ENCODE measurements at regions not wholly inside any gene's neighbourhood (a gene's known extent, or its start where the extent isn't known, plus 50 kb on each side); places are given as distances from the start of the nearest gene placed in this dataset.
"Not testable (repeated sequence)": the region's sequence is repeated elsewhere in the genome, so short reads cannot be mapped to it uniquely, and the experiment has no call there.

- peak; percentile 38 for DNase-seq
Observed at GRCh38 chr3:177807150-177807875, 610.0 kb upstream of the TBL1XR1 start.

GRCh38 chr3:177808928-177809478, 611.7 kb upstream of the TBL1XR1 start:
- not testable (repeated sequence) for DNase-seq

GRCh38 chr3:177810162-177810623, 612.9 kb upstream of the TBL1XR1 start:
- DNase-seq = peak; percentile 97

- no peak for DNase-seq
Observed at GRCh38 chr3:177811112-177811511, 613.8 kb upstream of the TBL1XR1 start.

GRCh38 chr3:177811835-177812234, 614.6 kb upstream of the TBL1XR1 start:
- peak; percentile 17 for DNase-seq

GRCh38 chr3:177812492-177812891, 615.2 kb upstream of the TBL1XR1 start:
- no peak for DNase-seq

- no peak for DNase-seq
Observed at GRCh38 chr3:177813322-177813721, 616.0 kb upstream of the TBL1XR1 start.

GRCh38 chr3:177816667-177817208, 619.5 kb upstream of the TBL1XR1 start:
- peak; percentile 49 for DNase-seq

GRCh38 chr3:177817751-177818150, 620.5 kb upstream of the TBL1XR1 start:
- DNase-seq = no peak

- DNase-seq = no peak
Observed at GRCh38 chr3:177818712-177819240, 621.5 kb upstream of the TBL1XR1 start.

GRCh38 chr3:177820683-177821316, 623.5 kb upstream of the TBL1XR1 start:
- no peak for DNase-seq

GRCh38 chr3:177822681-177823096, 625.4 kb upstream of the TBL1XR1 start:
- no peak for DNase-seq

GRCh38 chr3:177823701-177824189, 626.5 kb upstream of the TBL1XR1 start:
- DNase-seq = no peak

- peak; percentile 83 for DNase-seq
Observed at GRCh38 chr3:177824190-177824786, 627.0 kb upstream of the TBL1XR1 start.

GRCh38 chr3:177824841-177825240, 627.6 kb upstream of the TBL1XR1 start:
- DNase-seq = no peak

GRCh38 chr3:177826253-177826652, 629.0 kb upstream of the TBL1XR1 start:
- no peak for DNase-seq

GRCh38 chr3:177827511-177828207, 630.4 kb upstream of the TBL1XR1 start:
- DNase-seq = peak; percentile 84

- no peak for DNase-seq
Observed at GRCh38 chr3:177828208-177828565, 630.9 kb upstream of the TBL1XR1 start.

GRCh38 chr3:177830411-177830849, 633.1 kb upstream of the TBL1XR1 start:
- peak; percentile 95 for DNase-seq

- no peak for DNase-seq
Observed at GRCh38 chr3:177831361-177831760, 634.1 kb upstream of the TBL1XR1 start.

- DNase-seq = no peak
Observed at GRCh38 chr3:177832880-177833279, 635.6 kb upstream of the TBL1XR1 start.

- DNase-seq = no peak
Observed at GRCh38 chr3:177833332-177833731, 636.0 kb upstream of the TBL1XR1 start.

Measured in HCEC 1CT (cell line).